ENCODE measurements at regions not wholly inside any gene's neighbourhood (a gene's known extent, or its start where the extent isn't known, plus 50 kb on each side); places are given as distances from the start of the nearest gene placed in this dataset.

DNA sequence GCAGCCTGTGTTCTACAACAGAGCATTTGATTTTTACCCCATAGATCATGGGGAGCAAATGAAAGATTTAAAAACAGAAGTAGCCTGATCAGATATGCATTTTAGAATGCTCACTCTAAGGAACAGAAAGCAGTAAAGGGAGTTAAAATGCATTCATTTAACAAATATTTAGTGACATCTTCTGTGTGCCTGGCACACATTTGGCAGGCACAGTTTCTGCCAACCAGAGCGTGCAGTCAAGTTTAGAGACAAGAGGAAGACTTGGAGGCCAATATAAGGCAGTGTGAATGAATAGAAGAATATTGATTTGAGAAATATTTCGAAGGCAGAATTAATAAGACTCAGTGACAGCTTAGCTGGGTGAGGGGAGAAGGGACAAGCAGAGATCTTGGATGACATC, 210.1 kb downstream of the KDR start:
- DNase-seq (ENCODE audit: low spot score): no peak

DNA sequence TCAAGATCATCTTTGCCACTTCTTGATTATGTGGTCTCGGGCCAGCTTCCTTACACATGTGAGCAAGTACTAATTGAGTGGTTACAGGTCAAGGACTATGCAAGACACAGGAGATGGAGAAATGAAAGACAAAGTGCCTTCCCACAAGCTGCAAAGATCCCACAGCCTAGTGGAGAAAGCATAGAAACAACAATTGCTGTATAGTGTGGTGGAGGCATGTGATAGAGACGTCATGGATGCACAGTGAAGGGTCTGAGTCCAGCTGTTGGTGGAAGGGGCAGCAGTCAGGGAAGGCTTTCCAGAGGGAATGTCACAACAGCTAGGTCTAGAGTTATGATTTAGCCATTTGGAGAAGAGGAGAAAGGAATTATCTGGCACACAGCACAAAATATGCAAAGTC, 210.6 kb downstream of the KDR start:
- DNase-seq (ENCODE audit: low spot score): no peak

DNA sequence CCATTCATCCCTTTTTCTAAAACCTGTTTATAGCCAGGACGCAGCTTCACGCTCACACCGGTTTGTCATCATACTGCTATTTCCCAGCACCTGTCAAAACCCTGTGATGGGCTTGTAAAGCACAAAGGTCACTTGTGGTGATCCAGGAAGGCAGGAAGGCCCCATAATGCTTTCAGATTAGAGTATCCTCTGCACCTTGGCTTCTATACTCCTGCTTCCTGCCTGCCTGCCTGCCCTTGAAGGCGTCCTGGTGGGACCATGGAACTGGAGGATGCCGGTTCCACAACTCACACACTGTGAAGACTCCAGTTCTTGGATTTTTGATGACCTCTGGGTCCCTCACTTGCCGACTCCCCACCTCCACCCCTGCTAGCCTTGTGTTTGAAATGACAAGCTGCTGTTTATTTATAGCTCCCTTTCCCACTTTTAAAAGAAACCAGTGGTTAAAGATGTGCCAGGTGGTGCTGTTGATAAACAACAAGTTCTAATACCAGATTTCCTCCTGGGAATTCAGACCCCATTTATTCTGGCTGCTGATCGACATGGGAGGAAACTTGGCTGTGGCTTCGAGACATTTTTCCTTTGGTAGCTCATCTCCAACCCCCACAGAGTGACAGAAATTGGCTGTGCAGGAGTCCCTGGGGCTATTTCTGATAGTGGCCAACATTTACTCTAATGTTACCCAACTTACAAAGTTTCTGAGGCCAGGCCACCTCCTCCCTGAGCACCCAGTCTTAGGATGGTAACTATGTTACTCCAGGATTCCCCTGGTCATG, 211.5 kb downstream of the KDR start:
- no peak for DNase-seq (ENCODE audit: low spot score)

DNA sequence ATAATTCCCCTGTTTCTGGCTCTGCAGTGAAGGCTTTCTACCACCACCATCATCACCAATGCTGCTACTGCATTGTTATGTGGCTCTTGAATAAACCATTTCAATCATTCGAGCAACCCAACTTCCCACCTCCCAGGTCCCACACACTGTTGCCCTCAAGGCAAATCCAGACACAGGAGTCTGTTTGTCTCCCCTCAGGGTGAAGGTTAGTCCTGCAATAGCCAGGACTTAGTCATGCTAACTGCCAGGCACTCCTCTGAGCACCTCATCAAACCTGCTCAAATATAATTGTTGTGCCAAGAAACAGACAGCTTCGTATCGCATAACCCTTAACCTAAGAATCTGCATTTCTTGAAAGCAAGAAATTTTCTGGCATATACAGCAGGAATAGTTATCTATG, 213.2 kb downstream of the KDR start:
- DNase-seq (ENCODE audit: low spot score): no peak

DNA sequence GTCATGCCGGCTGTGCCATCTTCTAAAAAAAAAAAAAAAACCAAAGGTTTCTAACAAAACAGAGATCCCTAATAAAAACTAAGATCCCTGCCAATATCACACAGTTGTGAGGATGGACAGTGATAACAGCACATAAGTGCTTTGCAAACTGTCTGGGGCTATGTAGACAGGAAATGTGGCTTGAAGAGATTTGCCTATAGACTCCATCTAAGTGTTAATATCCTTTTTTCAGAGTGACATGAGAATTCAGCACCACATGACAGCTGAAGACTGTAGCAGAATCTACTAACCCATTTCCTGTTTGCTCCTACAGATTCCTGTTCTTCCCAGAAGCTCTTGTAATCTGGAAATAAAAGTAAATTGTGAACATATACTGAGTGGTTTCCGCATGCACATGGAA, 215.4 kb downstream of the KDR start:
- DNase-seq (ENCODE audit: low spot score): no peak

DNA sequence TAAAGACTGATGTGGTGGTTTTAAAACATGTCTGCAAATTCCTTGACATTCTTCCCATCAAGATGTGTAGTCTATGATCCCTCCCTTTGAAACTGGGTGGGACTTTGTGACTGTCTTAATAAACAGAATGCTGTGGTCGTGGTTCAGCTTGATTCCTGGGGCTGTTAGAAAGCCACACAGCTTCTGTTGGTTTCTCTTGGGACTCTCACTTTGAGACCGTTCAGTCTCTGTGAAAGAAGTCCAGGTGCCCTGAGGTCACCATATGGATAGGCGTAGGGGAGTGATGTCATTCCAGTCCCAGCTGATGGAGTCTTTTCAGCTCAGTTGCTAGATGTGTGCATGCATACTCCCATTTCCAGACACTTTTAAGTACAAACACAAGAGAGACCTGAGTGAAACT, 216.6 kb downstream of the KDR start:
- DNase-seq (ENCODE audit: low spot score): no peak

DNA sequence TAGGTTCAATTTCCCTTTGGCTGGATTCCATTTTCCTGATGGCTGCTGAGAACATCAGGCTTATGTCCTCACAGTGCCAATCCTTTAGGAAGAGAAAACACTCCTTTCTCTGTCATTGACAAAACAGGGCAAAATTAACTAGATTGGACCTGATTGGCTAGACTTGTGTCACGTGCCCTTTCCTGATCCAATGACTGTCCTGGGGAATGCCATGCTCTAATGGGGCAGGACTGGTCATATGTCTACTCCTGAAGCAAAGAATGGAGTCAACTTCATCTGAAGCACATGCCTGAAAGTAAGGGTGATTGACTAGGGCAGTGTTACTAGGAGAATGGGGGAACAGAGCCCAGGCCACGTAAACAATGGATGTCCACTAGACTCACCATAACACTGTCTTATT, 220.4 kb downstream of the KDR start:
- no peak for DNase-seq (ENCODE audit: low spot score)

DNA sequence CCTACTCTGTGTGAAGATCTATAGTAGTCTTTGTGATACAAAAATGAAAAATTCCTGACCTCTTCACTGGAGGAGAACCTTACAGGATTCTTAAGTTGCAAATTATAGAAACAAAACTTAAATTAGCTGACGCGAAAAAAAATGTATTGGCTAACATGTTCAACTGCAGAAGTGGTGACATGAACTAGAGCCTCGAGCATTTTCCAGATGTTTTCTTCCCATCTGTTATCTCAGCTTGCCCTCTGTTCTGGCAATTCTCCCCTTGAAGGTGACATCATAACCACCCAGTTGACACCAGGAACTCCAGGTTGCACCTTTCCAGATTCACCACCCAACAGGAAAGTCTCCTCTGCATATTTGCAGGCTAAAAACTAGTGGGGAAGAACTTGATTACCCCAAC, 222.4 kb downstream of the KDR start:
- no peak for DNase-seq (ENCODE audit: low spot score)

DNA sequence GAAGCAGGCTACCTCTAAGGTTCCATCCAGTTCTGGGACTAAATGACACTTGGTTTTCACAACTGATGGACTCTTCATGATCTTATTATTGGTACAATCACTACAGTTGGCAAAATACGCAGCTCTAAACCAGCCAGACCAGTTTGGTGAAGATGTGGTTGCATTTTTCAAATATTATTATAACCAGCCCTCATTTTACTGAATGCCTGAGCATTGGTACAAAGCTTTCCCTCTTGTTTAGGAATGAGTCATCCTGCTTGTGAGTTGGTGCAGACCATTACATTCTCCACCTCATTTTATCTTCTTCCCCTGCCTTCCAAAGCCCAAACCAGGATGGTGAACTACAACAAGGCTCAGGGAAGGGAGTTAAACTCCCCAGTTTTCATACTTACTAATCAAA, 223.1 kb downstream of the KDR start:
- DNase-seq (ENCODE audit: low spot score): no peak

DNA sequence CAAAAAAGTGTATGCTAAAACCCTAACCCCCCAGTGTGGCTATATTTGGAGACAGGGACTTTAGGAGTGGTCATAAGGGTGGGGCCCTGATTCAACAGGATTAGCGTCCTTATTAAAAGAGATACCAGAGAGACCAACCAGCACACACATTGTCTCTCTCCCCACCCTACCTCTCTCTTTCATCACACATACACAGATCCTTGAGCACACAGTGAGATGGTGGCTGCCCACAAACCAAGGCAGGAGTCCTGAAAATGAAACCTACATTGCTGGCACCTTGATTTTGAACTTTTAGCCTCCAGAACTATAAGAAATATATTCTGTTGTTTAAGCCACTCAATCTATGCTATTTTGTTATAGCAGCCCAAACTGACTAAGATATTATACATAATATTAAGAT, 224.2 kb downstream of the KDR start:
- no peak for DNase-seq (ENCODE audit: low spot score)

DNA sequence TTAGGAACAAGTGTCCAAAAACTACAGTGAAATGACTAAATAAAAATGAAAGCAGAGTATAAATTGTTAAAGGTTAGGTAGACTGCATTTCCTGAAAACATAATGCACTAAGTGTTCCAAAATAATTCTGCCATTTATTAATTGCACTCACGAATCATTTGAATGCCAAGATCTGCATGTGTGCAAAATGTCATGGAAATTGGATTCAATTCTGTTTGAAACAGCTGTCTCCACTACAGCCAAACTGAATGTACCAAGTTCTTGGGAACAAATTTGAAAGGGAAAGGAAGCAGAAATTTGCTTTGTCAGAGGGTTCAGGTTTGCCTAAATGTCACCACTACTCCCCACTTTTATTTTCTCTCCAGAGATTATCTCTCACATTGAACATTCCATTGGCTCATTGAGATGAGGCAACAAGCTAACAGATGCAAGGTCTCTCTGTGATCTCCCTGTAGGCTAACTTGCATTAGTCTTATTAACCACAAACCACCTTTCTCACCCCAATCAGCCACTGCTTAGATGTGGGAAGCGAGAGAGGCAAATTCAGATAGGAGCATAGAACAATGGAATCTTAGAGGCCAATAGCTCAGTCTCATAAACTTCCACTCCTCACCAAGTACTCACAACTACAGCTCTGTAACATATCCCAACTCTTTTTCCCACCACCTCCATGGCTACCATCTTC, 226.6 kb downstream of the KDR start:
- no peak for DNase-seq (ENCODE audit: low spot score)

DNA sequence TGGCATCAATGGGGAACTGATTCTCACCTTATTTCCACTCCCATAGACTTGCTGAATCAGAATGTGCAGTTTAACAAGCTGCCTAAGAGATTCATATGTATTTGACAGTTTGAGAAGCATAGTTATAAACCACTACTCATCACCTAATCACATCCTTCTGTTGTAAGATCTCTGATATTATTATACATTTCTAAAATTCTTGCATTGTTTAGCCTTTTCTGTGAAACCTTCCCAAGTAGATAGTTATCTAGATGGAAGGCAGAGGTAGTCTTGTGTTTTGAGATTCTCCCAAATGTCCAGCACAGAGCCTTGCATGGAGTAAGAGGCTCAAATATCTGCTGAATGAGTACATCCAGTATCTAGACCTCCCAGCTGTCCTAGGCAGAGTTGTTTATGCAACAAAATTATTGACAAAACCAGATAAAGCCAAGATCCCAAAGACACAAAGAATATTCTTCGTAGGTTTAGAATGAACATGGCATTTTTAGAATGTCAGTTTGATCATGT, 227.3 kb downstream of the KDR start:
- DNase-seq (ENCODE audit: low spot score): no peak

DNA sequence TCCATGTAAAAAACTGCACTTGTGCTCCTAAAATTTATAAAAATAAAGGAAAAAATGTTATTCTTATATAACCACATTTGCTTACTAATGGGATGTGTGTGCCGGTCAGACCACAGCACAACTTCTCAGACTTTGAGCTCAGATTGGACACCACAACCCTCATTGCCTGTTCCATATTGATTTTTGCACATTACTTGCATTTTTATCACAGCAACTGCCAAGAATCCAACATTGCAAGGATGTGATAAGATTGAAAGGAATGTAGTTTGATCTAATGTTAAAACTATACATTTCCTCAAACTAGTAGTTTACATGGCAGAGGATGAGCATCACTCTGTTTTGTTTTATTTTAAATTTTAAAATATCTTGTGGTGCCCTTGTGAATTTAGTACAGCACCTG, 227.8 kb downstream of the KDR start:
- no peak for DNase-seq (ENCODE audit: low spot score)

DNA sequence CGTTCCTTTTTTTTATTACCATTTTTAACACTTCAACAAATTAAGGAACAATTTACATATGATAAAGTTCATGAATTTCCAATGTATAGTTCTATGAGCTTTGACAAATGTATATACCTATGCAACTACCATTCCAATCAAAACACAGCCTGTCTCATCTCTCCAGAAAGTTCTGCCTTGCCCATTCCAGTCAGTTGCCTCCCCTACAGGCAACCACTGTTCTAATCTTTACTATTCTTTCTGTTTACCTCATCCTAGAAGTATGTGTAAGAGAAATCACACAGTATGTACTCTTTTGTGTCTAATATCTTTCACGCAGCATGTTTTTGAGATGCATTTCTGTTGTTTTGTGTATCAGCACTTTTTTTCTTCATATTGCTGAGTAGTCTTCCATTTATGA, 224.9 kb downstream of the KIT start:
- no peak for DNase-seq (ENCODE audit: low spot score)

DNA sequence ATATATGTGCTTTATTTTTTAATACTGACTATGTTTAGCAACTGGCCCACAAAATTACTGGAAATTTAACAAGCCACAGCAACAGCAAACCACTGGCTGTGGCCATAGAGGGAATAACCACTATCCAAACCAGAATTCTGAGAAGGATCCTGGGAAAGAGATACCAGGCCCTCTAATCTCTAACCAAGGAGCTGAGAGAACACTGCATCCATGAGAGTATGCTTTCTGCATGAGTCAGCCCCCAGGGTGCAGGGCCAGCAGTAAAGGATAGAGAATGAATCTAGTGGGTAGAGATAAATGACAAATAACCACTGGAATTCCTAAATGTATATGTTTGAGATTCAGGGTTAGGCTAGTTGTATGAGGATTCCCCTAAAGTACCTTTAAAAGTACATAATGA, 221.8 kb downstream of the KIT start:
- no peak for DNase-seq (ENCODE audit: low spot score)

DNA sequence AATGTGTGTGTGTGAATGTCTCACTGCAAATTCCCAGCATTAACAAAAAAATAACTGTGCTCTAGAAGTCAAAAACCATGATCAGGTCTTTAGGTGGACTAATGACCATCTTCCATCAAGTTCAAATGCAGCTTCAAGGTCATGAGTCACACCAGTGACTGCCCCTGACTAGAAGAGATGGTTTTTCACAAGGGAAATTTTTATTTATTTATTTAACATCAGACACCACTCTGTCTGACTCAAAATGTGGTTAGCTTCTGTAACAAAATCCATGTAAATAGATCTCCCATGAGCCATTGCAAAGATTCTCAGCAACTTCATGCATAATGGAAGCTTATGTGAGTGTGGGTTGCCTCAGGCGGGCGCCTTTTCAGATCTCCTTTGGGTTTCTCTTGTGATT, 219.2 kb downstream of the KIT start:
- DNase-seq (ENCODE audit: low spot score): no peak

DNA sequence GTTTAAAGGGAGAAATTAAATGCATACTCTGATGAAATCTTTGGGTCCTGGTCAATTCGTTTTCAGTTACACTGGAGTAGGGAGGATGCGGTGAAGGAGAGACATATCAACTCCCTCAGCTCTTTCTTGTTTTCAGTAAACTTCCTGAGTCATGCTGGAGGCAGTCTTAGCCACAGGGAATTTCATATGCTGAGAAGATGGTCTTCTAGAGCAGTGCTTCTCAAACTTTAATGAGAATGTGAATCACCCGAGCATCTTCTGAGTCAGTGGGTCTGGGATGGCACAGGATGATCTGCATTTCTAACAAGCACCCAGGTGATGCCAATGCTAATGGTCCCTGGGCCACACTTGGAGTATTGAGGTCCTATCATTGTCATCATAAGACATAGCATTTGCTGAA, 214.5 kb downstream of the KIT start:
- DNase-seq (ENCODE audit: low spot score): no peak

DNA sequence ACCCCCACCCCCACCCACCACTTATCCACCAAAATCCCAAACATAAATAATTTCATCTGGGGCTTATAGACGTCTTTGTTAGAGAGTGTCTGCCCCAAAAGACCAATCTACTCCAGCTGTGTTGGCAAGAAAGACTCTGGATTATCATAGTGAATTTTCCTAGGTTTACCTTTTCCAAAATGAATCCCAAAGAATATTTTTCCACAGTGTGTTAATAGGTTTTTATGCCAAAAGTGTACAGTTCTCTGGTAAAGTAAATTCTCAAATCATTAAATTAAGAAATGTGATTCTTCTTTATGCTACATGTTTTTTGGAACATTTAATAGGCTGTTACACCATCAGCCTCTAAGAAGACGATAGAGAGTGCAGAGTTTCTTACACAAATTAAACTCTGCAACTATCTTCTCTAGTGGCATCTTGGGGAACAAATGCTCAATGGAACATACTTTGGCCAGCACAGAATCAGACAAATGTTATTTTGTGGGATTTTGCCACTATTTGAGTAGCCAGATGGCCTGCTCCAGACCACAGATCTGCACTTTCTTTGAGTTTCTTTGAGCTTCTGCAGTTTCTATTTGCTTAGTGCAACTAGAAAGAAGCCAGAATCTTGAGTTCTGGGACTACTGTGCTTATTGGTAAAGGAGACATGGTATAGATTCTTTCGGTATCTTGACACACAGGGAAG, 206.0 kb downstream of the KIT start:
- DNase-seq (ENCODE audit: low spot score): no peak

DNA sequence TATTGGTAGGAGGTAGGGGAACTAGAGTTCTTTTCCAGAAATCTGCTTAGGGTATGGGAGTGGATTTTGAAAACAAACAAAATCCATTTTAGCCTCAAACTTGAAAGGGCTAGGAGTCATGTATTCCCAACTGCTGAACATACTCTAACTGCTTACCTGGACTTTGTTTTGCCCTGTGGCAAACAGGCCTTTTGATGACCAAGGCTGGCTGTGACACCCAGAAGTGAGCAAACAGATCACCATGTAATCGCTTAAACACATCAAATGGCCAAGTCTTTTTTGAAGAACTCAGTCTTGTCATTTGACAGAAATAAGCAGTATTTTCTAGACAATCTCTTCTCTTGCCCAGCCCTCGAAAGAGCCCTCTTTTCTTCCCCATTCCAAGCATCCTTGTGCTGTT, 203.4 kb downstream of the KIT start:
- no peak for DNase-seq (ENCODE audit: low spot score)

DNA sequence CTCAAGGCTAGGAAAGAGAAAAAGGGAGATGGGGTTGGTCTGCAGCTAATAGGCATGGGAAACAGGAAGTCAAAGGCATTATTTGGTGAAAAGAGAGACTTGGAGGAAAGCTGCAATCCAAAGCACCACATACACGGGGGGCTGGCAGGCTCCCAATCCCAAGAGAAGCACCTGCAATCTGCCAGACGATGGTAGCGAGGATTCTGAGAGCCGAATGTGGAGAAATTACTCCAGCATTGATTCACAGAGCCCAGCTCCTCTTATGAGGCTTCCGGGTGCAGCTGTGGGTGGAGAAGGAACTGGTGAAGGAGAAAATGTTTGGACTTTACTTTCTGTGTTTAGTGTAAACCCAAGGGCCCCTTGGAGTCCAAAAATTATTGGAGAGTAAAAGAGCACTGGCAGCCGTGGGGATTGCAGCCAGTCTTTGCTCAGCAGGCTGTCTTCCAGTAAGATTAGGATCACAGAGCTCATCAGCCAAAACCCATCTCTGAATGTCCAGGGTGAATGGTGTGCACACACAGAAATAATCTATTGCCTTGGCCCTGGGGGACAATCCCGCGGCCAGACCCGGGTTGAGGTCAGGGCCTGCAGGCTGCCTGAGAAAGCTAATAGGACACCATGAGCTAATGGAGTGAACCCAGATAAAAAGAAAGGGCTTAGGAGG, 197.6 kb downstream of the KIT start:
- DNase-seq (ENCODE audit: low spot score): no peak

DNA sequence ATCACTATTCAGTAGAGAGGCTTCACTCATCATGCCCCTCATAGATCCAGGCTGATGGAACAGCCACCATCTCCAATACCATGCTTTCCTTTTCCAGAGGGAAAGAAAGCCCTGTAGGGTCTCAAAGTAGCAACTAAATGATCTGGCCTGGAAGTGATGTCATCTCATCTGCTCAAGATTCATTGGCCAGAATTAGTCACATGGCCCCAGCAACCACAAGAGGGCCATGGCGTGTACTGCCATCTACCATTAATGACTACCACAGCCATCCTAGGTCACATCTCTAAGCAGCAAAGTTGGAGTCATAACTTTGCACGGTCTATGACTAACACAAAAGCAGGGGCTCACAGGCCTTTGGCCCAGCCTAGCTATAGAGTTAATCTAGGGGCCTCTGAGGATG, 194.8 kb downstream of the KIT start:
- DNase-seq (ENCODE audit: low spot score): no peak

DNA sequence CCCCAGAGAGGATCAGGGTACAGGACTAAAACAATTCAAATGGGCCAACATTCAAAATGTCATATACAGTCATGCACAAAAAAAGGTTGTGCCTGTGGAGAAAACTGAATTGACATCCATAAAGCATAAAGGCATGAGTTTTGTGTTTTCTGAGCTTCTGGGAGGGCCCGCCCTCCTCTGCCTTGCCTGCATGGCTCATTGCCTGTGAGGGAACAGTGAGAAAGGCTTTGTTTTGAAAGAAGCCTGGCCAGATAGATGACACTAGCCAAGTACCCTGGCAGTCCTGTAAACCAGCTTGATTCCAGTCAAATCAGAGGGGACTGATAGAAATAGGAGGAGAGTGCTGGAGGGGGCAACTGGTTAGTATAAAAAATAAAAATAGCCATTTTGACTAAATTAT, 194.3 kb downstream of the KIT start:
- DNase-seq (ENCODE audit: low spot score): peak; percentile 61

DNA sequence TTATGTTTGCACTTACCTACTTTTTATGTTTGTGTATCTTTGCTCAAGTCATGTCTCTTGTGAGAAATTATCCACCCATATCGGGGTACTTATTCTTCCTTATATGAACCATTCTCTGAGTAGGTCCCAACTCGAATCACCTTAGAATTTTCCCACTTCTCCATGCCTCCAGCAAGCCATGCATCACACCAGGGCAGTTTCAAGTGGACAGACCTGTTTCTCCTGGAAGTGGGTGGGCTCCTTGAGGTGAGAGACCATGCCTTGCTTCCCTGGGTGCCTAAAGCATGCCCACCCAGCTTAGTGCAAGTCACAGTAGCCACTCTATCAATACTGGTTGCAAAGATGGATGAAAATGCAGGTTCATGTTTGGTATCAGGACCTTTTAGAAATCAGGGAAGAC, 187.2 kb downstream of the KIT start:
- DNase-seq (ENCODE audit: low spot score): no peak

Data from Ammon's horn (tissue), 1 donor.